DMS114 treated with DMSO at 0.1 percent for 48 hours (cell line): ENCODE measurements at regions not wholly inside any gene's neighbourhood (a gene's known extent, or its start where the extent isn't known, plus 50 kb on each side); places are given as distances from the start of the nearest gene placed in this dataset.
"Not testable (repeated sequence)": the region's sequence is repeated elsewhere in the genome, so short reads cannot be mapped to it uniquely, and the experiment has no call there.

Source experiments
- DNase-seq: peaks from one replicate; lab custom pipeline; 2025; ENCODE audit not compliant: unreplicated experiment; lab: John Stamatoyannopoulos, UW

- no peak for DNase-seq
Measured at GRCh38 chr6:47405273-47405672, 72.3 kb upstream of the CD2AP start.

GRCh38 chr6:47407300-47408281 is 70.0 kb upstream of the CD2AP start:
- no peak for DNase-seq

GRCh38 chr6:47413752-47414422 is 63.7 kb upstream of the CD2AP start:
- peak; percentile 85 for DNase-seq

- no peak for DNase-seq
Measured at GRCh38 chr6:47414423-47415167, 63.0 kb upstream of the CD2AP start.

- no peak for DNase-seq
Measured at GRCh38 chr6:47416396-47417345, 60.9 kb upstream of the CD2AP start.

GRCh38 chr6:47419621-47420020 is 58.0 kb upstream of the CD2AP start:
- DNase-seq, result no peak

GRCh38 chr6:47420394-47421371 is 56.9 kb upstream of the CD2AP start:
- no peak for DNase-seq

GRCh38 chr6:47423079-47423478 is 54.5 kb upstream of the CD2AP start:
- DNase-seq, result no peak

- DNase-seq, result no peak
Measured at GRCh38 chr6:47424436-47424836, 53.2 kb upstream of the CD2AP start.

- not testable (repeated sequence) for DNase-seq
Measured at GRCh38 chr6:47425724-47426123, 51.9 kb upstream of the CD2AP start.

GRCh38 chr6:47426524-47427302 is 50.9 kb upstream of the CD2AP start:
- no peak for DNase-seq

GRCh38 chr6:47427680-47428079 is 49.9 kb upstream of the CD2AP start:
- DNase-seq, result no peak
